Hepatocyte (in vitro differentiated cells): ENCODE measurements at regions not wholly inside any gene's neighbourhood (a gene's known extent, or its start where the extent isn't known, plus 50 kb on each side); places are given as distances from the start of the nearest gene placed in this dataset.

Experiments used
- CTCF ChIP-seq: fragments of 200-600 bp; sonication (generic); IDR thresholded peaks from 2 replicates; pipeline ENCODE4 v1.5.1; 2016; ENCODE audit warnings: antibody characterized with exemption, mild to moderate bottlenecking; ENCODE audit not compliant: poor library complexity
- EZH2 ChIP-seq: fragments of 200-600 bp; sonication (generic); IDR thresholded peaks from 2 replicates; pipeline ENCODE4 v1.6.1; 2016; ENCODE audit warnings: antibody characterized with exemption, mild to moderate bottlenecking, borderline replicate concordance
- EZH2phosphoT487 ChIP-seq: fragments of 200-600 bp; sonication (generic); IDR thresholded peaks from one replicate; pipeline ENCODE4 v1.6.1; 2018; ENCODE audit warnings: antibody characterized with exemption, mild to moderate bottlenecking, low read depth, moderate library complexity; ENCODE audit not compliant: unreplicated experiment, severe bottlenecking

- TF ChIP-seq EZH2phosphoT487 (no peak), CTCF (no peak), EZH2 (no peak)
Measured at GRCh38 chr5:120012431-120012830, 383.1 kb downstream of the FAM170A start.
